ENCODE measurements at regions not wholly inside any gene's neighbourhood (a gene's known extent, or its start where the extent isn't known, plus 50 kb on each side); places are given as distances from the start of the nearest gene placed in this dataset.
"Not testable (repeated sequence)": the region's sequence is repeated elsewhere in the genome, so short reads cannot be mapped to it uniquely, and the experiment has no call there.

DNA sequence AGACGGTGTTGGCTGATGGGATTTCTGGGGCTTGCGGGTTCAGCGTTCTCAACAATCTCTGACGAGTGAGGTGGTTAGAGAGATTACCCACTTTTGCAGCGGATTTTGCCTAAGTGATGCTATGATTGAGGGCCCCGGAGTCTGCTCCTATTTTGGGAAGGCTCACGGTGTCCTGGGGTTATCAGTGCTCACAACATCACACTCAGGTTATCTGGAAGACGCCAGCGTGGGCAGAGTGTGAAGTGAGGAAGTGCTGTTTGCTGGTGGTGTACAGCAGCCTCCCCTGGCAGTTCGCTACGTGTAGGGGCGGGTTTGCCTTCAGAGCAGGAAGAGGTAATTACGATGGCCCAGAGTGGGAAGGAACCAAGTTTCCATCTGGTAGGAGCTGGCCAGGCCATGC, 341.2 kb upstream of the IRX2 start:
- TF ChIP-seq, protein P1, sequence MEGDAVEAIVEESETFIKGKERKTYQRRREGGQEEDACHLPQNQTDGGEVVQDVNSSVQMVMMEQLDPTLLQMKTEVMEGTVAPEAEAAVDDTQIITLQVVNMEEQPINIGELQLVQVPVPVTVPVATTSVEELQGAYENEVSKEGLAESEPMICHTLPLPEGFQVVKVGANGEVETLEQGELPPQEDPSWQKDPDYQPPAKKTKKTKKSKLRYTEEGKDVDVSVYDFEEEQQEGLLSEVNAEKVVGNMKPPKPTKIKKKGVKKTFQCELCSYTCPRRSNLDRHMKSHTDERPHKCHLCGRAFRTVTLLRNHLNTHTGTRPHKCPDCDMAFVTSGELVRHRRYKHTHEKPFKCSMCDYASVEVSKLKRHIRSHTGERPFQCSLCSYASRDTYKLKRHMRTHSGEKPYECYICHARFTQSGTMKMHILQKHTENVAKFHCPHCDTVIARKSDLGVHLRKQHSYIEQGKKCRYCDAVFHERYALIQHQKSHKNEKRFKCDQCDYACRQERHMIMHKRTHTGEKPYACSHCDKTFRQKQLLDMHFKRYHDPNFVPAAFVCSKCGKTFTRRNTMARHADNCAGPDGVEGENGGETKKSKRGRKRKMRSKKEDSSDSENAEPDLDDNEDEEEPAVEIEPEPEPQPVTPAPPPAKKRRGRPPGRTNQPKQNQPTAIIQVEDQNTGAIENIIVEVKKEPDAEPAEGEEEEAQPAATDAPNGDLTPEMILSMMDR (IDR thresholded peaks at IDR 0.05; ENCODE audit: low read depth, low read length): no peak
- no peak for DNase-seq (ENCODE audit: low read depth, low spot score)
- H3K4me3 ChIP-seq (ENCODE audit: low read depth, low read length): no peak overlapping the region
- in situ Hi-C loops (cut with HindIII; ENCODE audit: low sequenced_read_pairs): no loop called here

DNA sequence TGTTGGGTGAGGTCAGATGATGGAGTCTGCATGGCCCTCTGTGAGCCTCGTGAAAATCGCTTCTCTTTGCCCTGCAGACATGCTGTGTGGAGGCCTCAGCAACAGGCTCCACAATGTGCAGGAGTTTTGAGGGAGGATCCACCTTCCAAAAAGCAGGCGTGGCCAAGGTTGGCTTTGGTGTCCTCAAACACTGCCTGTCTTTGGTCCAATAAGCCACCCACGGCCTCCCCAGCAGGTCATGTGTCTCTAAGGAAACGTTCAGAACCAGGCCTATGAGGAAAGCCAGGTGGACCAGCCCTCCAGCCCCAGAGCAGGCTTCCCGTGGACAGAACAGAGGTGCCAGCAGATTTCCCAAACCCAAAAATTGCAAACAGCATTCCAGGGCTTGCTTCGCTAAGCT, 340.7 kb upstream of the IRX2 start:
- in situ Hi-C loops (cut with HindIII; ENCODE audit: low sequenced_read_pairs): no loop called here
- TF ChIP-seq, protein P1 (IDR thresholded peaks at IDR 0.05; ENCODE audit: low read depth, low read length): no peak
- H3K4me3 ChIP-seq (ENCODE audit: low read depth, low read length): no peak overlapping the region
- no peak for DNase-seq (ENCODE audit: low read depth, low spot score)

DNA sequence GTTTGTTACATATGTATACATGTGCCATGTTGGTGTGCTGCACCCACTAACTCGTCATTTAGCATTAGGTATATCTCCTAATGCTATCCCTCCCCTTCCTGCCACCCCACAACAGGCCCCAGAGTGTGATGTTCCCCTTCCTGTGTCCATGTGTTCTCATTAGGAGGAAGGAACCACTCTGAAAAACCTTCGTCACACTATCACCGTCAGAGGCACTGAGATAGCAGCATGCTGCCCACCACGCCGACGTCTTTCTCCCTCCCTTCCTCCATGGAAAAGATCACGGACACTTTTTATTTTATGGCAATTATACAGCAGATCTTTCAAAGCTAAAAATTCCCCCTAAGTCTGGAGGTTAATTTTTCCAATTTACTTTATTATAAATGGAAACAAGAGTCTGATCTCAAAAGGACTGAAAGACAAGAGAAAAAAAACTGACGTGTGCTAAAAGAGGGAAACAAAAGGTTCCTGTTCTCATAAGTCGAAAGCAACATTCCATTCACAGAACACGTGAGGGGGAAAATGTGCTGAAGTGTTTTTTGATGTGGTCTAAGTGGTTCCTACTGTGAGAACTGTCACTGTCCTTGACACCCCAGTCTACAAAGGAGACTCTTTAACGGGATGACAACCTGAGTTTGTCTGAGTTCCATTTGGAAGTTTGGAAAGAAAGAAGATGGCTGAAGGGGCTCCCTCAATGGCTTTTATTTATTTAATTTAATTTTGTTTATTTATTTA, 339.7 kb upstream of the IRX2 start:
- no peak overlapping the region for H3K4me3 ChIP-seq (ENCODE audit: low read depth, low read length)
- in situ Hi-C loops (cut with HindIII; ENCODE audit: low sequenced_read_pairs): no loop called here
- no peak for DNase-seq (ENCODE audit: low read depth, low spot score)
- TF ChIP-seq, protein P1 (IDR thresholded peaks at IDR 0.05; ENCODE audit: low read depth, low read length): no peak

DNA sequence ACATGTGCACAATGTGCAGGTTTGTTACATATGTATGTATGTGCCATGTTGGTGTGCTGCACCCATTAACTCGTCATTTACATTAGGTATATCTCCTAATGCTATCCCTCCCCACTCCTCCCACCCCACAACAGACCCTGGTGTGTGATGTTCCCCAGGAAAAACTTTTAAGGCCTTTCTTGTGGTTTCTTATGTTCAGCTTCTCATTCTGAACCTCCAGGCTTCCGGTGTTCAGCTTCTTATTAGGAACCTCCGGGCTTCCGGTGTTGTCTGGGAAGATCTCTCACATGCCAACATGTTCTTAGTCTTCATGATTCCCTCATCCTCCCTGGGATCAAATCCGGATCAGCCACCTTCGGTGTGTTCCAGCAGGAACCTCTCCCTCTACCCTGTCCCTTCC, 338.8 kb upstream of the IRX2 start:
- in situ Hi-C loops (cut with HindIII; ENCODE audit: low sequenced_read_pairs); H3K4me3 ChIP-seq (ENCODE audit: low read depth, low read length); DNase-seq (ENCODE audit: low read depth, low spot score): not testable (repeated sequence)

DNA sequence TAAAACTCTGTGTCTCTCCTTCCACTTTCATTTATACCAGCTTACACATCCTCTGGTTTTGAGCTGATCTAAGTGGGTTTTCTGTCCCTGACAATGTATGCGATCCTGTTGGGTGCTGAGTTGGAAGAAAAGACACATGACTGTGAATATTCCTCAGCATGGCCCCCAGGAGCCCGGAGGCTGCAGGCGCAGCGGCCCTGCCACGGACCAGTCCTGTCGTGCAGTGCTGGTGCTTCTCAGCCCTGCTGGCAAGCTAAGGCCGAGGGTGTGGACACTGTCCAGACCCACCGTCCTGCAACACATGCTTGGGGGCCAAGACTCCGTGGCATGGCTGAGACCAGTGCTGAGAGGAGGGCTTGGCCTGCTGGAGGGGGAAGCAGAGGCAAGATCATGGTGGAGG, 328.9 kb upstream of the IRX2 start:
- TF ChIP-seq, protein P1 (IDR thresholded peaks at IDR 0.05; ENCODE audit: low read depth, low read length): no peak
- H3K4me3 ChIP-seq (ENCODE audit: low read depth, low read length): no peak overlapping the region
- in situ Hi-C loops (cut with HindIII; ENCODE audit: low sequenced_read_pairs): no loop called here
- no peak for DNase-seq (ENCODE audit: low read depth, low spot score)

DNA sequence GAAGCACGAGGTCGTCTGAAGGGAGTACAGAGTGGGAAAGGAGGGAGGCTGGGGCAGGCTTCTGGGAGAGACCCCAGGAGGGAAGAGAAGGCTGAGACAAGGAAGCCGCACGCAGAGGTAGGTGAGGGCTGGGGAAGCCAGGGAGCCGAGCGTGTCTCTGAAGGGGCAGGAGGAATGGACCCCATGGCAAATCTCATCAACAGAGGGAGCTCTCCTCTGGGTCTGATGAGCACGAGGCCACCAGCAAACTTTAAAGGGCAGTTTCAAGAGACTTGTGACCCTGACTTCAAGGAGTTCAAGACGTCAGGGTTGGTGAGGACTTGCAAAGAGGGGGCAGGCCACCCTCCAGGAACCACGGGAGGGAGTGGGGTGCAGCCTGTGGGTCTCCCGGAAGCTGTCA, 326.2 kb upstream of the IRX2 start:
- in situ Hi-C loops (cut with HindIII; ENCODE audit: low sequenced_read_pairs): no loop called here
- TF ChIP-seq, protein P1 (IDR thresholded peaks at IDR 0.05; ENCODE audit: low read depth, low read length): no peak

DNA sequence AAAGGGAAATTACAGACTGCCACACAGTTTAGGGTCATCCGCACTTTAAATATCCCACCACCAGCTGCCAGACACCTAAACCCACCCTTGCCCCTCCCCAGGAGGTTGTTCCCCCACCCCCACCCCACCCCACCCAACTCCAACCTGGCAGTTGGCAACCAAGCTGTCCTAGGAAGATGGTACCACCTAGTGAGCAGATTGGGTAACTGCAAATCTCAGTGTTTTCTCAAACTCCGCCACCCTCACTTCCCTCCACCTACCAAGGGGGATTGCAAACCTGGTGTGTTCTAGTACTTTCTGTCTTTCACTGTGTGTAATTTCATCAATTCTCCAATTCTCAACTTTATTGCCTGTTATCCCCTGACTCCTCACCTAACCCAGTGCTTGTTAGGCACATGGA, 323.8 kb upstream of the IRX2 start:
- DNase-seq (ENCODE audit: low read depth, low spot score): no peak
- no peak overlapping the region for H3K4me3 ChIP-seq (ENCODE audit: low read depth, low read length)
- in situ Hi-C loops (cut with HindIII; ENCODE audit: low sequenced_read_pairs): no loop called here
- TF ChIP-seq, protein P1 (IDR thresholded peaks at IDR 0.05; ENCODE audit: low read depth, low read length): no peak

More for the DNA sequence above, 326.2 kb upstream of the IRX2 start:
- H3K4me3 ChIP-seq (ENCODE audit: low read depth, low read length): no peak overlapping the region
- no peak for DNase-seq (ENCODE audit: low read depth, low spot score)

Measured in astrocyte of the spinal cord (primary cell).